ENCODE measurements at regions not wholly inside any gene's neighbourhood (a gene's known extent, or its start where the extent isn't known, plus 50 kb on each side); places are given as distances from the start of the nearest gene placed in this dataset.

DNA sequence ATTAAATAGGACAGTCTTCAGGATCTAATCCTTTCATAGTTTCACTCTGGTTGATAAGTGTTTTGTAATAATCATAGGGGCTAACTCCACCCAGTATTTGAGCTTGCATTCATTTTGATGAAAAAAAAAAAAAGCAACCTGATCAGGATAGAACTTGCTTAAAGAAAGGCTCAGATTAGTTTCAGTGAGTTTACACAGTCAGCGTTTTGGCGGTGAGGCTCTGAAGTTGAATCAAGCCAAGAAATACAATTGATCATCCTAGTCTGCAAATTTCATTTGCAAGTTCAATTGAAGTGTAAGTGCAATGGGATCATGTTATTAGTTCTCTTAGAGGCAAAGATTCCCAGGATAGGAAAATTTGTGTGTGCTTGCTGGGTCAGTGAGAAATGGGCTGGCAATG, 159.7 kb upstream of the ELL2 start:
- TF ChIP-seq, protein P1, sequence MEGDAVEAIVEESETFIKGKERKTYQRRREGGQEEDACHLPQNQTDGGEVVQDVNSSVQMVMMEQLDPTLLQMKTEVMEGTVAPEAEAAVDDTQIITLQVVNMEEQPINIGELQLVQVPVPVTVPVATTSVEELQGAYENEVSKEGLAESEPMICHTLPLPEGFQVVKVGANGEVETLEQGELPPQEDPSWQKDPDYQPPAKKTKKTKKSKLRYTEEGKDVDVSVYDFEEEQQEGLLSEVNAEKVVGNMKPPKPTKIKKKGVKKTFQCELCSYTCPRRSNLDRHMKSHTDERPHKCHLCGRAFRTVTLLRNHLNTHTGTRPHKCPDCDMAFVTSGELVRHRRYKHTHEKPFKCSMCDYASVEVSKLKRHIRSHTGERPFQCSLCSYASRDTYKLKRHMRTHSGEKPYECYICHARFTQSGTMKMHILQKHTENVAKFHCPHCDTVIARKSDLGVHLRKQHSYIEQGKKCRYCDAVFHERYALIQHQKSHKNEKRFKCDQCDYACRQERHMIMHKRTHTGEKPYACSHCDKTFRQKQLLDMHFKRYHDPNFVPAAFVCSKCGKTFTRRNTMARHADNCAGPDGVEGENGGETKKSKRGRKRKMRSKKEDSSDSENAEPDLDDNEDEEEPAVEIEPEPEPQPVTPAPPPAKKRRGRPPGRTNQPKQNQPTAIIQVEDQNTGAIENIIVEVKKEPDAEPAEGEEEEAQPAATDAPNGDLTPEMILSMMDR (IDR thresholded peaks at IDR 0.05) = no peak
- TF ChIP-seq POLR2A (IDR thresholded peaks at IDR 0.05) = no peak
